Endothelial cell of umbilical vein (primary cell): ENCODE measurements at regions not wholly inside any gene's neighbourhood (a gene's known extent, or its start where the extent isn't known, plus 50 kb on each side); places are given as distances from the start of the nearest gene placed in this dataset.

Experiments
- BruUV-seq: library from RNA; stranded (reverse); fragments of 400-500 nt; replicated peaks from 2 replicates; lab custom pipeline; 2021; lab: Mats Ljungman, UMichigan
- CTCF ChIA-PET: fragments of 300-600, 350-600 bp; sonication (Branson Sonifier 250); formaldehyde crosslinking; loops from one replicate; lab custom pipeline; 2021; ENCODE audit warnings: antibody characterized with exemption, inconsistent platforms; lab: Charles Lee
- POLR2A ChIA-PET: fragments of 300-600, 350-600 bp; sonication (Branson Sonifier 250); formaldehyde crosslinking; loops from one replicate; lab custom pipeline; 2021; ENCODE audit warnings: antibody characterized with exemption, inconsistent platforms; lab: Charles Lee
- DNase-seq: peaks from one replicate; pipeline ENCODE4 v3.0.0-alpha.2; 2011; ENCODE audit warnings: low read depth, low spot score
- FAIRE-seq: peaks from 2 replicates; lab custom pipeline; 2011; peaks lifted over from hg19 to GRCh38; lab: Jason Lieb, UNC
- H2AFZ ChIP-seq: 2 replicates; pipeline ENCODE4 v1.6.0; 2012; ENCODE audit warnings: low read depth, low read length, control low read depth, inconsistent platforms
- H3K27ac ChIP-seq: 2 replicates; pipeline ENCODE4 v1.5.1; 2011; ENCODE audit warnings: low read depth, mild to moderate bottlenecking, control low read depth, low read length, moderate library complexity; ENCODE audit not compliant: insufficient read depth
- H3K27me3 ChIP-seq, 2 experiments: 2 replicates each; pipeline versions ENCODE4 v1.6.0 to v1.6.1; 2011; ENCODE audit warnings: low read length in 2 of 2, mixed read lengths in 1 of 2; ENCODE audit not compliant: control insufficient read depth in 2 of 2, insufficient read depth in 2 of 2
- H3K36me3 ChIP-seq, 2 experiments: 2 replicates in 1 of 2; 3 replicates in 1 of 2; pipeline ENCODE4 v1.5.1; 2011; ENCODE audit warnings: low read length in 2 of 2, mild to moderate bottlenecking in 1 of 2, moderate library complexity in 1 of 2; ENCODE audit not compliant: control insufficient read depth in 2 of 2, insufficient read depth in 2 of 2; ENCODE audit errors: extremely low read depth in 1 of 2
- H3K4me1 ChIP-seq: 3 replicates; pipeline ENCODE4 v1.5.1; 2011; ENCODE audit warnings: mild to moderate bottlenecking, low read length; ENCODE audit not compliant: control insufficient read depth, insufficient read depth; ENCODE audit errors: extremely low read depth
- H3K4me2 ChIP-seq: 2 replicates; pipeline ENCODE4 v1.6.1; 2011; ENCODE audit warnings: low read length, control low read depth, mixed read lengths; ENCODE audit not compliant: insufficient read depth
- H3K4me3 ChIP-seq, 3 experiments: fragments of 200-600 bp in 1 of 3; sonication (generic), shearing (Covaris generic) in 1 of 3; replicated peaks in 1 of 3; 2 replicates each; pipeline ENCODE4 v1.5.1; 2011 to 2016; ENCODE audit warnings: control low read depth in 3 of 3, low read length in 3 of 3, mild to moderate bottlenecking in 2 of 3, inconsistent platforms in 1 of 3, low read depth in 1 of 3, moderate library complexity in 1 of 3; ENCODE audit not compliant: insufficient read depth in 1 of 3
- H3K79me2 ChIP-seq: 2 replicates; pipeline ENCODE4 v1.6.0; 2012; ENCODE audit warnings: low read length, inconsistent platforms; ENCODE audit not compliant: control insufficient read depth, insufficient read depth
- H3K9ac ChIP-seq: replicated peaks from 2 replicates; pipeline ENCODE3; 2011; ENCODE audit warnings: low read length, control low read depth; ENCODE audit not compliant: insufficient read depth; ENCODE audit errors: extremely low read depth
- H3K9me1 ChIP-seq: replicated peaks from 3 replicates; pipeline ENCODE4 v1.6.0; 2011; ENCODE audit warnings: mild to moderate bottlenecking, low read length; ENCODE audit not compliant: control insufficient read depth, insufficient read depth; ENCODE audit errors: extremely low read depth
- H3K9me3 ChIP-seq: replicated peaks from 2 replicates; pipeline ENCODE4 v1.5.1; 2012; ENCODE audit warnings: low read length, inconsistent platforms; ENCODE audit not compliant: control insufficient read depth, insufficient read depth
- H4K20me1 ChIP-seq: replicated peaks from 2 replicates; pipeline ENCODE3; 2011; ENCODE audit warnings: mild to moderate bottlenecking, low read length; ENCODE audit not compliant: control insufficient read depth, insufficient read depth; ENCODE audit errors: extremely low read depth
- EZH2 ChIP-seq: IDR thresholded peaks from 2 replicates; pipeline ENCODE4 v1.6.1; 2012; ENCODE audit warnings: borderline replicate concordance, low read depth, mild to moderate bottlenecking, moderate library complexity, low read length, inconsistent platforms; ENCODE audit not compliant: severe bottlenecking
- GATA2 ChIP-seq: IDR thresholded peaks from 2 replicates; pipeline ENCODE4 v1.7.0; 2011; ENCODE audit warnings: low read depth, mild to moderate bottlenecking, moderate library complexity, mixed read lengths, low read length; ENCODE audit not compliant: insufficient read length, insufficient read depth
- POLR2A ChIP-seq: IDR thresholded peaks from 2 replicates; pipeline ENCODE4 v1.6.1; 2012; ENCODE audit warnings: low read depth, mild to moderate bottlenecking, control low read depth, low read length
- POLR2AphosphoS5 ChIP-seq: IDR thresholded peaks from 2 replicates; pipeline ENCODE4 v1.6.1; 2012; ENCODE audit warnings: low read depth, mild to moderate bottlenecking, control low read depth, low read length, moderate library complexity; ENCODE audit not compliant: insufficient read depth
- dilution Hi-C: fragments of 300-500 bp; cut with MboI; formaldehyde crosslinking; loops from one replicate; pipeline ENCODE4 v1.15.0; 2019; ENCODE audit warnings: low sequenced_read_pairs; ENCODE audit not compliant: extremely low pct_ligation_motif_present
- intact Hi-C: fragments of 100-400 bp; cut with micrococcal nuclease; formaldehyde crosslinking; loops from one replicate; pipeline ENCODE4 v1.10.0; 2022
- TF ChIP-seq, protein P1 (sequence below), 2 donors: IDR thresholded peaks; 1 replicate in 1 of 2; 2 replicates in 1 of 2; pipeline ENCODE4 v1.5.1; 2011; ENCODE audit warnings: low read length in 2 of 2, mild to moderate bottlenecking in 2 of 2, moderate library complexity in 2 of 2, control low read depth in 1 of 2, inconsistent platforms in 1 of 2, low read depth in 1 of 2; ENCODE audit not compliant: insufficient read depth in 1 of 2; ENCODE audit errors: extremely low read depth in 1 of 2
- TF ChIP-seq, protein P2 (sequence below): IDR thresholded peaks from 2 replicates; pipeline ENCODE4 v1.6.1; 2011; ENCODE audit not compliant: insufficient read depth, insufficient read length

DNA sequence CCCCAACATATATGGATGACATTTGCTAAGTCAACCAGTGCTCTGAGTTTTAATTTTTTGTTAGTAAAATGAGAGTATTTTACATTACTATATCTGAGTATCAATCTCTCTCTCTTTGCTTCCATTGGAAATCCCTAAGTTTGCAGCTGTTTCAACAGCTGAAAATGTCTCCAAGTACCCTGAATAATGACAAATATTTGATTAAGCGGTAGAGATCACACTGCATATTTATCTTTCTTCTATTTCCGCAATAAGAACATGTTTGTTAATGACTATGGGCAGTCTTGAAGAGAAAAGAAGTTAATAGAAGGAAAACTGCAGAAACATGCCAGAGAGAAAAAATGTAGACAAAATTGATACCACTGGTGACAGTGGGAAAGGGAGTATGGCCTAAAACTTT is 1117.5 kb downstream of the NCAM2 start:
- H3K4me1 ChIP-seq: no peaks in the 10 kb centered on the region
- ChIA-PET POLR2A (no interaction called here), CTCF (no interaction called here)
- H2AFZ ChIP-seq: no peak overlapping the region
- H4K20me1 ChIP-seq: no peaks in the 10 kb centered on the region
- FAIRE-seq (no peak), DNase-seq (no peak)
- no peak for TF ChIP-seq POLR2AphosphoS5
- no peak for TF ChIP-seq POLR2A
- TF ChIP-seq GATA2: no peak
- TF ChIP-seq, protein P1, sequence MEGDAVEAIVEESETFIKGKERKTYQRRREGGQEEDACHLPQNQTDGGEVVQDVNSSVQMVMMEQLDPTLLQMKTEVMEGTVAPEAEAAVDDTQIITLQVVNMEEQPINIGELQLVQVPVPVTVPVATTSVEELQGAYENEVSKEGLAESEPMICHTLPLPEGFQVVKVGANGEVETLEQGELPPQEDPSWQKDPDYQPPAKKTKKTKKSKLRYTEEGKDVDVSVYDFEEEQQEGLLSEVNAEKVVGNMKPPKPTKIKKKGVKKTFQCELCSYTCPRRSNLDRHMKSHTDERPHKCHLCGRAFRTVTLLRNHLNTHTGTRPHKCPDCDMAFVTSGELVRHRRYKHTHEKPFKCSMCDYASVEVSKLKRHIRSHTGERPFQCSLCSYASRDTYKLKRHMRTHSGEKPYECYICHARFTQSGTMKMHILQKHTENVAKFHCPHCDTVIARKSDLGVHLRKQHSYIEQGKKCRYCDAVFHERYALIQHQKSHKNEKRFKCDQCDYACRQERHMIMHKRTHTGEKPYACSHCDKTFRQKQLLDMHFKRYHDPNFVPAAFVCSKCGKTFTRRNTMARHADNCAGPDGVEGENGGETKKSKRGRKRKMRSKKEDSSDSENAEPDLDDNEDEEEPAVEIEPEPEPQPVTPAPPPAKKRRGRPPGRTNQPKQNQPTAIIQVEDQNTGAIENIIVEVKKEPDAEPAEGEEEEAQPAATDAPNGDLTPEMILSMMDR (IDR thresholded peaks at IDR 0.05; ENCODE audit: extremely low read depth in 1 of 2, insufficient read depth in 1 of 2, low read depth in 1 of 2, low read length in 2 of 2): no peak
- no peak for TF ChIP-seq EZH2
- TF ChIP-seq, protein P2, sequence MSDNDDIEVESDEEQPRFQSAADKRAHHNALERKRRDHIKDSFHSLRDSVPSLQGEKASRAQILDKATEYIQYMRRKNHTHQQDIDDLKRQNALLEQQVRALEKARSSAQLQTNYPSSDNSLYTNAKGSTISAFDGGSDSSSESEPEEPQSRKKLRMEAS: no peak
- H3K36me3 ChIP-seq: no peaks in the 10 kb centered on the region
- intact Hi-C loops (no loop called here), dilution Hi-C loops (no loop called here)
- no peak overlapping the region for H3K27ac ChIP-seq
- no peaks in the 10 kb centered on the region for H3K9me3 ChIP-seq
- H3K9ac ChIP-seq: no peak overlapping the region
- H3K9me1 ChIP-seq: no peaks in the 10 kb centered on the region
- no peak overlapping the region for H3K4me3 ChIP-seq
- no peak overlapping the region for H3K4me2 ChIP-seq
- BruUV-seq: no TSS peak
- H3K79me2 ChIP-seq: no peaks in the 10 kb centered on the region
- H3K27me3 ChIP-seq: no peaks in the 10 kb centered on the region
